ENCODE measurements at regions not wholly inside any gene's neighbourhood (a gene's known extent, or its start where the extent isn't known, plus 50 kb on each side); places are given as distances from the start of the nearest gene placed in this dataset.
A peak's percentile ranks its signal among the peaks of the same experiment; 100 is the strongest.

DNA sequence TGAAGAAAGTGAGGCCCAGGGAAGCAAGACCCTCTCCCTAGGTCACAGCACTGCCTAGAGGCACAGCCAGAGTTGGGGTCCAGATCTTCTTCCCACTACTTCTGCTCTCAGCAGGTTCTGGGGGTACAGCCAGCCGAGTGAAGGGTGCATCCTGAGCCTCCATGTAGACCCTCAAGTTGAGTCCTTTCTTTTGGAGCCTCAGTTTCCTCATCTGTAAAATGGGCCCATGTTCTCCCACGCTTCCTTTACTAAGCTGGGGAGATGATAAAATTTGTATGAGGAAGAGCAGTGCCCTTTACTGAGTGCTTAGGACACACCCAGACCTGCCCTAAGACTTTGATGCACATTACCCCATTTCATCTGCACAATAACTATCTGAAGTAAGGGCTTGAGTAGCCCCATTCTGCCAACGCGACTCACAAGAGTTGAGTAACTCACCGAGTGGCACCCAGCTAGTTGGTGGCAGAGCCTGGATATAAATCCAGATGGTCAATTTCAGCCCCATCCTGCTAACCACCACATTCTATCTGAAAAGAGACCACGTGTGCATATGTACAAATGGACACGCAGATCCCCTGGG, 64.3 kb upstream of the GGTA1 start:
- no peaks in the 10 kb centered on the region for H3K9me3 ChIP-seq (ENCODE audit: low read length)
- no peak overlapping the region for H2AFZ ChIP-seq (ENCODE audit: low read depth, low read length)
- peaks cover 13% of the 10 kb centered on the region for H3K4me1 ChIP-seq (ENCODE audit: insufficient read depth, low read length)
- no peak overlapping the region for H3K4me3 ChIP-seq (ENCODE audit: low read length)
- H3K36me3 ChIP-seq (ENCODE audit: insufficient read depth, low read length) = no peaks in the 10 kb centered on the region
- peaks cover 61% of the 10 kb centered on the region for H3K27me3 ChIP-seq (ENCODE audit: insufficient read depth, low read length)

DNA sequence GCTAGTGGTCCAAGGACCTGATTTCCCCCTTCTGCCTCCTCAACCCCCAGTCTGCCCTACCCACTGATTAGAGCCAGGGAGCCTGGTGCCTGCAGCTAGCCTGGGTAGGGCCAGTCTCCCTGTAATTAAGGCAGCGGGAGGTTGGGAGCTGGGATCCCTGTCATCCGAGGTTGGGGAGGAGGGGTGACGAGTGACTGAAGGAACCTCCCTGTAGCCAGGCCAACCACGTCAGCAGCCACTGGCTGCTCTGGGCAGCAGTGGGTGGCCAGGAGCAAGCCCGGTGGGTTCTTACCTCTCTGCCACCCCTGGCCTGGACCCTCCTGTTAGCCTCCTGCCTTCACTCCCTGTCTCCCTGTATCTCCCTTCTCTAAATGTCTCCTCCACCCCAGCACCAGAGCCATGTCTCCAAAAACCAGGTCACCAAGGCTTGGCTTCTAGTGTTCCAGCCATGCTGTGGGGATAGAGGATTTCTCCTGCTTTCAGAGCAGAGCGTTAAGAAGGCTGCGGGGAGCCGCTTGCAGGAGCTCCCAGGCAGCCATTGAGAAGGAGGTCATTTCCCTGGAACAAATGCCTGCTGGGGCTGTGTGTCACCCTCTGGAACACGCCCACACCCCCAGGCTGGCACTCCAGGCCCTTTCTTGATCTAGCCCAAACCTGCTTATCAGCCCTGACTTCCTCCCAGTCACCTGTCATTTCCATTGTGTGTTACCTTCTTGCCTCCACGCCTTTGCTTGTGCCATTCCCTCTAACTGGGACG, 65.0 kb upstream of the GGTA1 start:
- H3K4me3 ChIP-seq (ENCODE audit: low read length) = no peak overlapping the region
- no peaks in the 10 kb centered on the region for H3K9me3 ChIP-seq (ENCODE audit: low read length)
- no peak overlapping the region for H2AFZ ChIP-seq (ENCODE audit: low read depth, low read length)
- peaks cover 58% of the 10 kb centered on the region for H3K27me3 ChIP-seq (ENCODE audit: insufficient read depth, low read length)
- peaks cover 13% of the 10 kb centered on the region for H3K4me1 ChIP-seq (ENCODE audit: insufficient read depth, low read length)
- H3K36me3 ChIP-seq (ENCODE audit: insufficient read depth, low read length) = no peaks in the 10 kb centered on the region

GRCh38 chr9:121566481-121567465, 67.1 kb upstream of the GGTA1 start:
- H3K4me1 ChIP-seq (ENCODE audit: insufficient read depth, low read length) = peaks cover 13% of the 10 kb centered on the region
- no peaks in the 10 kb centered on the region for H3K9me3 ChIP-seq (ENCODE audit: low read length)
- no peak overlapping the region for H3K4me3 ChIP-seq (ENCODE audit: low read length)
- peak overlapping the region; percentile 3 for H2AFZ ChIP-seq (ENCODE audit: low read depth, low read length)
- H3K27me3 ChIP-seq (ENCODE audit: insufficient read depth, low read length) = peaks cover 58% of the 10 kb centered on the region
- H3K36me3 ChIP-seq (ENCODE audit: insufficient read depth, low read length) = no peaks in the 10 kb centered on the region

GRCh38 chr9:121567500-121568342, 68.1 kb upstream of the GGTA1 start:
- Histone ChIP-seq H3K4me3 (ENCODE audit: low read length) (no peak overlapping the region), H3K36me3 (ENCODE audit: insufficient read depth, low read length) (no peaks in the 10 kb centered on the region), H3K9me3 (ENCODE audit: low read length) (no peaks in the 10 kb centered on the region), H3K27me3 (ENCODE audit: insufficient read depth, low read length) (peaks cover 56% of the 10 kb centered on the region), H3K4me1 (ENCODE audit: insufficient read depth, low read length) (peaks cover 13% of the 10 kb centered on the region), H2AFZ (ENCODE audit: low read depth, low read length) (peak overlapping the region; percentile 3)

- no peaks in the 10 kb centered on the region for H3K36me3 ChIP-seq (ENCODE audit: insufficient read depth, low read length)
- peaks cover 52% of the 10 kb centered on the region for H3K27me3 ChIP-seq (ENCODE audit: insufficient read depth, low read length)
- H2AFZ ChIP-seq (ENCODE audit: low read depth, low read length) = no peak overlapping the region
- H3K9me3 ChIP-seq (ENCODE audit: low read length) = no peaks in the 10 kb centered on the region
- H3K4me1 ChIP-seq (ENCODE audit: insufficient read depth, low read length) = peaks cover 13% of the 10 kb centered on the region
- no peak overlapping the region for H3K4me3 ChIP-seq (ENCODE audit: low read length)
Measured at GRCh38 chr9:121568343-121569265, 69.0 kb upstream of the GGTA1 start.

GRCh38 chr9:121569266-121569648, 69.6 kb upstream of the GGTA1 start:
- no peak overlapping the region for H3K4me3 ChIP-seq (ENCODE audit: low read length)
- peaks cover 52% of the 10 kb centered on the region for H3K27me3 ChIP-seq (ENCODE audit: insufficient read depth, low read length)
- no peaks in the 10 kb centered on the region for H3K9me3 ChIP-seq (ENCODE audit: low read length)
- H2AFZ ChIP-seq (ENCODE audit: low read depth, low read length) = no peak overlapping the region
- no peaks in the 10 kb centered on the region for H3K36me3 ChIP-seq (ENCODE audit: insufficient read depth, low read length)
- peaks cover 18% of the 10 kb centered on the region for H3K4me1 ChIP-seq (ENCODE audit: insufficient read depth, low read length)

GRCh38 chr9:121572581-121572980, 72.9 kb upstream of the GGTA1 start:
- H2AFZ ChIP-seq (ENCODE audit: low read depth, low read length) = no peak overlapping the region
- H3K27me3 ChIP-seq (ENCODE audit: insufficient read depth, low read length) = peaks cover 25% of the 10 kb centered on the region
- no peak overlapping the region for H3K4me3 ChIP-seq (ENCODE audit: low read length)
- no peaks in the 10 kb centered on the region for H3K36me3 ChIP-seq (ENCODE audit: insufficient read depth, low read length)
- no peaks in the 10 kb centered on the region for H3K9me3 ChIP-seq (ENCODE audit: low read length)
- peaks cover 25% of the 10 kb centered on the region for H3K4me1 ChIP-seq (ENCODE audit: insufficient read depth, low read length)

DNA sequence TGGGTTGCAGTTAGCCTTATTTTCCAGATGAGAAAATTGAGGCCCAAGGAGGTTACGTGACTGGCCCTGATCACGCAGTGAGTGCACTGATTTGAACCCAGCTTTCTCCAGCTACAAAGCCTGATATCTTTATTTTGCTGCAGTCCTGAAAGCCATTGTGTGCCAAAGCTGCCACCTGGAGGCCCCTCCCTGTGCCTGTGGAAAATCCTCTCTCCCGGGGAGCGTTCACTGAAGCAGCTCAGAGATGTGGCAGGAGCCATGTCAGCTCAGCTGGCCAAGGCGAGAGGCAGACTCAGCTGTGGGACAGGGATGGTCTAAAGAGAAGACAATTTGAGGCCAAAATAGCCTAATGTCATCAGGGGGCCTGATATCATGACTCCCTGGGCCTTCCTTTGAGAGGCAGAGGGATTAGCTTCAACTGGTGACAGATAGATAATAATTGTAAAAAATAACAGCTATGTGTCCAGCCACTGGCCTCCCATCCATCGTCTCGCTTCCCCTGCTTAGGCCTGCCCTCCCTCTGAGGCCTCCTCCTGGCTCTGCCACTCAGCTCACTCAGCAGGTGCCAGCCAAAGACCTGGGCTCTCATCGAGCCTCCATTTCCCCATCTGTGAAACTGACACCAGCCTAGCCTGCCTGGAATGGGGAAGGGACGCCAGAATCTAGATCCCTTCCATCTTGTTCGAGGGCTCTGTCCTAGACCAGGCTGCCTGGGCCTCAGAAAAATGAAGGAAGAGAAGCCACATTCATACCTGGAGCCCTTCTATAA, 74.3 kb upstream of the GGTA1 start:
- peaks cover 20% of the 10 kb centered on the region for H3K4me1 ChIP-seq (ENCODE audit: insufficient read depth, low read length)
- no peaks in the 10 kb centered on the region for H3K9me3 ChIP-seq (ENCODE audit: low read length)
- H3K27me3 ChIP-seq (ENCODE audit: insufficient read depth, low read length) = peaks cover 12% of the 10 kb centered on the region
- no peaks in the 10 kb centered on the region for H3K36me3 ChIP-seq (ENCODE audit: insufficient read depth, low read length)
- H2AFZ ChIP-seq (ENCODE audit: low read depth, low read length) = no peak overlapping the region
- H3K4me3 ChIP-seq (ENCODE audit: low read length) = no peak overlapping the region

GRCh38 chr9:121574774-121575519, 75.3 kb upstream of the GGTA1 start:
- H3K27me3 ChIP-seq (ENCODE audit: insufficient read depth, low read length) = peaks cover 11% of the 10 kb centered on the region

DNA sequence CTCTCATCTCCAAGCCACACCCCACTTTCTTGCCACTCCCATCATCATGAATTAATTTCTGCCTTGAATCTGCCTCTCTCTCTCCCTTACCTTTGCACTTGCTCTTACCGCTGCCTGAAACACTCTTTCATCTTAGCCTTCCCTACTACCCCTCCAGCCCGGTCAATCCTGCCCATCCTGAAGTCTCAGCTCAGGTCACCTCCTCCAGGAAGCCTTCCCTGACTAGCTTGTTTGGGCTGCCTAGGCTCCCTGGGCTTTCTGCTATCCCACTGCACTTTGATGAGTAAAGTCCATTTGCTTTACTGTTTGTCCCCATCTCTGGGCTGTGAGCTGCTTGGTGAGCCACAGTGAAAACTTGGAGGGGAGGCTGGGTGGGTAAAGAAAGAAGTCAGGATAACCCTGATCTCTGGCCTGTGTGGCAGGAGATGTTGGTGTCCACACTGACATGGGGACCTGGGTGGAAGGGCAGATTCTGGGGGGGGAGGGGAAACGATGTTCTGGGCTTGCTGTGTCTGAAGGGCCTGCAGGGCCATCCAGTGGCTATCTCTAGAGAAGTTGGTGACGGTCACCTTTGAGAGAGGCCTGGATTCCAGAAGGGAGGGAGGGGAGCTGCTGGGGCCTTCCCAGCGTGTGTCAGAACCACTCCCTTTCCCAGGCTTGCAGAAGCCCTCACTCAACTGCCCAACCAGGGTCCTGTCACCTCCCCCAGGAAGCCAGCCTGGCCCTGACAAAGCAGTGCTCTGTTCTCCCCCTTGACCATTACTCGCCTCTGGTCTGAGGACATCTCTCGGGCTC, 75.0 kb upstream of the DAB2IP start:
- no peak overlapping the region for H3K4me3 ChIP-seq (ENCODE audit: low read length)
- no peaks in the 10 kb centered on the region for H3K9me3 ChIP-seq (ENCODE audit: low read length)
- no peak overlapping the region for H2AFZ ChIP-seq (ENCODE audit: low read depth, low read length)
- H3K27me3 ChIP-seq (ENCODE audit: insufficient read depth, low read length) = peaks cover 8% of the 10 kb centered on the region
- H3K4me1 ChIP-seq (ENCODE audit: insufficient read depth, low read length) = peaks cover 21% of the 10 kb centered on the region
- H3K36me3 ChIP-seq (ENCODE audit: insufficient read depth, low read length) = no peaks in the 10 kb centered on the region

More at GRCh38 chr9:121574774-121575519, 75.3 kb upstream of the GGTA1 start:
- no peaks in the 10 kb centered on the region for H3K9me3 ChIP-seq (ENCODE audit: low read length)
- H3K4me3 ChIP-seq (ENCODE audit: low read length) = no peak overlapping the region
- no peaks in the 10 kb centered on the region for H3K36me3 ChIP-seq (ENCODE audit: insufficient read depth, low read length)
- H2AFZ ChIP-seq (ENCODE audit: low read depth, low read length) = no peak overlapping the region
- H3K4me1 ChIP-seq (ENCODE audit: insufficient read depth, low read length) = peaks cover 20% of the 10 kb centered on the region

Data from neuron (in vitro differentiated cells).